Glutamatergic neuron (in vitro differentiated cells): ENCODE measurements at regions not wholly inside any gene's neighbourhood (a gene's known extent, or its start where the extent isn't known, plus 50 kb on each side); places are given as distances from the start of the nearest gene placed in this dataset.

Source experiments
- DNase-seq: peaks from one replicate; pipeline ENCODE4 v3.0.0; 2022
- H3K27ac Mint-ChIP-seq: one replicate; pipeline ENCODE4 v1.8.0; 2020; ENCODE audit warnings: mild to moderate bottlenecking, mixed read lengths, inconsistent platforms; ENCODE audit not compliant: unreplicated experiment
- H3K27me3 Mint-ChIP-seq: one replicate; pipeline ENCODE4 v1.8.0; 2020; ENCODE audit warnings: mild to moderate bottlenecking, moderate library complexity, mixed read lengths, inconsistent platforms; ENCODE audit not compliant: unreplicated experiment
- H3K36me3 Mint-ChIP-seq: one replicate; pipeline ENCODE4 v1.8.0; 2020; ENCODE audit warnings: mild to moderate bottlenecking, mixed read lengths, inconsistent platforms; ENCODE audit not compliant: unreplicated experiment
- H3K4me1 Mint-ChIP-seq: one replicate; pipeline ENCODE4 v1.8.0; 2020; ENCODE audit warnings: mild to moderate bottlenecking, low read depth, mixed read lengths, inconsistent platforms; ENCODE audit not compliant: unreplicated experiment
- H3K4me3 Mint-ChIP-seq: one replicate; pipeline ENCODE4 v1.8.0; 2020; ENCODE audit warnings: mild to moderate bottlenecking, mixed read lengths, inconsistent platforms; ENCODE audit not compliant: unreplicated experiment
- H3K9me3 Mint-ChIP-seq: one replicate; pipeline ENCODE4 v1.8.0; 2020; ENCODE audit warnings: mild to moderate bottlenecking, moderate library complexity, mixed read lengths, inconsistent platforms; ENCODE audit not compliant: unreplicated experiment
- TF ChIP-seq, protein P1 (sequence below): fragments of 200-600 bp; sonication (generic); IDR thresholded peaks from one replicate; pipeline ENCODE4 v1.5.0; 2021; ENCODE audit not compliant: partially characterized antibody, unreplicated experiment

- Mint-ChIP-seq H3K27me3 (no peaks in the 10 kb centered on the region), H3K36me3 (no peaks in the 10 kb centered on the region), H3K9me3 (peaks cover 2% of the 10 kb centered on the region), H3K27ac (no peak overlapping the region), H3K4me1 (peaks cover 51% of the 10 kb centered on the region), H3K4me3 (no peak overlapping the region)
- TF ChIP-seq, protein P1, sequence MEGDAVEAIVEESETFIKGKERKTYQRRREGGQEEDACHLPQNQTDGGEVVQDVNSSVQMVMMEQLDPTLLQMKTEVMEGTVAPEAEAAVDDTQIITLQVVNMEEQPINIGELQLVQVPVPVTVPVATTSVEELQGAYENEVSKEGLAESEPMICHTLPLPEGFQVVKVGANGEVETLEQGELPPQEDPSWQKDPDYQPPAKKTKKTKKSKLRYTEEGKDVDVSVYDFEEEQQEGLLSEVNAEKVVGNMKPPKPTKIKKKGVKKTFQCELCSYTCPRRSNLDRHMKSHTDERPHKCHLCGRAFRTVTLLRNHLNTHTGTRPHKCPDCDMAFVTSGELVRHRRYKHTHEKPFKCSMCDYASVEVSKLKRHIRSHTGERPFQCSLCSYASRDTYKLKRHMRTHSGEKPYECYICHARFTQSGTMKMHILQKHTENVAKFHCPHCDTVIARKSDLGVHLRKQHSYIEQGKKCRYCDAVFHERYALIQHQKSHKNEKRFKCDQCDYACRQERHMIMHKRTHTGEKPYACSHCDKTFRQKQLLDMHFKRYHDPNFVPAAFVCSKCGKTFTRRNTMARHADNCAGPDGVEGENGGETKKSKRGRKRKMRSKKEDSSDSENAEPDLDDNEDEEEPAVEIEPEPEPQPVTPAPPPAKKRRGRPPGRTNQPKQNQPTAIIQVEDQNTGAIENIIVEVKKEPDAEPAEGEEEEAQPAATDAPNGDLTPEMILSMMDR, result no peak
- no peak for DNase-seq
Observed at GRCh38 chr3:64358176-64358575, 132.9 kb upstream of the PRICKLE2 start.

- Mint-ChIP-seq H3K4me1 (peaks cover 47% of the 10 kb centered on the region), H3K36me3 (no peaks in the 10 kb centered on the region), H3K9me3 (peaks cover 2% of the 10 kb centered on the region), H3K27me3 (no peaks in the 10 kb centered on the region), H3K4me3 (no peak overlapping the region), H3K27ac (no peak overlapping the region)
- TF ChIP-seq, protein P1, result no peak
- no peak for DNase-seq
Observed at GRCh38 chr3:64357481-64357880, 132.2 kb upstream of the PRICKLE2 start.

- H3K4me3 Mint-ChIP-seq, result no peak overlapping the region
- no peaks in the 10 kb centered on the region for H3K27me3 Mint-ChIP-seq
- DNase-seq, result no peak
- TF ChIP-seq, protein P1, result no peak
- H3K27ac Mint-ChIP-seq, result no peak overlapping the region
- H3K36me3 Mint-ChIP-seq, result no peaks in the 10 kb centered on the region
- peaks cover 42% of the 10 kb centered on the region for H3K4me1 Mint-ChIP-seq
- H3K9me3 Mint-ChIP-seq, result peaks cover 2% of the 10 kb centered on the region
Observed at GRCh38 chr3:64355401-64355807, 130.1 kb upstream of the PRICKLE2 start.

- Mint-ChIP-seq H3K27me3 (no peaks in the 10 kb centered on the region), H3K4me3 (no peak overlapping the region), H3K27ac (no peak overlapping the region), H3K36me3 (no peaks in the 10 kb centered on the region), H3K9me3 (peaks cover 2% of the 10 kb centered on the region), H3K4me1 (peaks cover 37% of the 10 kb centered on the region)
- TF ChIP-seq, protein P1, result no peak
- no peak for DNase-seq
Observed at GRCh38 chr3:64354956-64355355, 129.7 kb upstream of the PRICKLE2 start.

DNA sequence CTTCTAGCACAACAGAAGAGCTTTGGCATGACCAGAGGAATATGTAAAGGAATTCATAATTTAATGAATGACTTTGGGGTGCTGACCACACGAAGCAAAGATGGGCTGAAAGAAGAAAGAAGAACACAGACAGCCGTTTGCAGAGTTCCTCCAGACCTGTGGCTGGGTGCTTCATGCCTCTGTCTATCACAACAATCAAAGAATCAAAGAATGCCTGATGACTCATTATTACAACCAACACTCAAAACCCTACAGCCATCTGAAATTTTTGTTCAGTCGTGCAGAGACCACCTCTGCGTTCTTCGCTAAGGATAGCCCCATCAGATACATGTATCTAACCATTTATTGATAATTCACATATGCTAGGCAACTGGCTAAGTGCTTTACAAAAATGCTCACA lies 129.0 kb upstream of the PRICKLE2 start:
- no peaks in the 10 kb centered on the region for H3K36me3 Mint-ChIP-seq
- TF ChIP-seq, protein P1, result no peak
- no peak overlapping the region for H3K4me3 Mint-ChIP-seq
- H3K27me3 Mint-ChIP-seq, result no peaks in the 10 kb centered on the region
- H3K9me3 Mint-ChIP-seq, result peaks cover 2% of the 10 kb centered on the region
- no peak for DNase-seq
- H3K4me1 Mint-ChIP-seq, result peaks cover 32% of the 10 kb centered on the region
- no peak overlapping the region for H3K27ac Mint-ChIP-seq
